IMR-90 (cell line): ENCODE measurements at regions not wholly inside any gene's neighbourhood (a gene's known extent, or its start where the extent isn't known, plus 50 kb on each side); places are given as distances from the start of the nearest gene placed in this dataset.
"Not testable (repeated sequence)": the region's sequence is repeated elsewhere in the genome, so short reads cannot be mapped to it uniquely, and the experiment has no call there.

Experiments used
- BHLHE40 ChIP-seq: fragments of 150-350 bp; IDR thresholded peaks from 2 replicates; pipeline ENCODE4 v1.6.1; 2016; ENCODE audit warnings: mild to moderate bottlenecking, low read depth, low read length
- CEBPB ChIP-seq: IDR thresholded peaks from 2 replicates; pipeline ENCODE4 v1.6.1; 2012; ENCODE audit warnings: low read depth, low read length, improper control_type of control experiment
- CTCF ChIP-seq: conservative IDR thresholded peaks from 2 replicates; pipeline ENCODE4 v1.5.1; 2012; ENCODE audit warnings: mild to moderate bottlenecking, low read depth, low read length, improper control_type of control experiment
- ELK1 ChIP-seq: fragments of 150-350 bp; IDR thresholded peaks from 2 replicates; pipeline ENCODE4 v1.6.1; 2016; ENCODE audit warnings: low read depth, mild to moderate bottlenecking, low read length, moderate library complexity, borderline replicate concordance
- FOS ChIP-seq: fragments of 150-350 bp; IDR thresholded peaks from 2 replicates; pipeline ENCODE4 v1.6.1; 2016; ENCODE audit warnings: low read depth, low read length
- MAFK ChIP-seq: IDR thresholded peaks from 2 replicates; pipeline ENCODE4 v1.6.1; 2012; ENCODE audit warnings: low read depth, low read length, improper control_type of control experiment
- MAZ ChIP-seq: IDR thresholded peaks from 2 replicates; pipeline ENCODE4 v1.6.1; 2012; ENCODE audit warnings: low read depth, mild to moderate bottlenecking, low read length, improper control_type of control experiment, moderate library complexity, borderline replicate concordance
- POLR2A ChIP-seq: IDR thresholded peaks from 2 replicates; pipeline ENCODE4 v1.6.1; 2012; ENCODE audit warnings: mild to moderate bottlenecking, low read depth, low read length
- RAD21 ChIP-seq: IDR thresholded peaks from 2 replicates; pipeline ENCODE4 v1.6.1; 2012; ENCODE audit warnings: low read length, improper control_type of control experiment
- RCOR1 ChIP-seq: IDR thresholded peaks from 2 replicates; pipeline ENCODE4 v1.6.1; 2012; ENCODE audit warnings: mild to moderate bottlenecking, low read length, improper control_type of control experiment; ENCODE audit not compliant: insufficient replicate concordance
- RFX5 ChIP-seq: IDR thresholded peaks from 2 replicates; pipeline ENCODE4 v1.8.0; 2012; ENCODE audit warnings: low read depth, mild to moderate bottlenecking, low read length, moderate library complexity
- USF2 ChIP-seq: fragments of 150-350 bp; IDR thresholded peaks from 2 replicates; pipeline ENCODE4 v1.6.1; 2017; ENCODE audit warnings: mild to moderate bottlenecking, antibody characterized with exemption, low read length, low read depth

GRCh38 chr14:104482017-104482416, 97.5 kb upstream of the C14orf180 start:
- not testable (repeated sequence) for TF ChIP-seq CTCF, RFX5, ELK1, BHLHE40, FOS, MAFK, RCOR1, RAD21, POLR2A, USF2, CEBPB, MAZ
